Astrocyte (in vitro differentiated cells and primary cell): ENCODE measurements at regions not wholly inside any gene's neighbourhood (a gene's known extent, or its start where the extent isn't known, plus 50 kb on each side); places are given as distances from the start of the nearest gene placed in this dataset.

Experiments used
- EZH2 ChIP-seq: IDR thresholded peaks from 2 replicates; pipeline ENCODE4 v1.6.1; 2012; ENCODE audit warnings: mild to moderate bottlenecking, low read length, inconsistent platforms; ENCODE audit not compliant: insufficient read depth
- TF ChIP-seq, protein P1 (sequence below): IDR thresholded peaks from 2 replicates; pipeline ENCODE4 v1.5.1; 2011; ENCODE audit warnings: low read depth, mild to moderate bottlenecking, inconsistent platforms, low read length, moderate library complexity; ENCODE audit not compliant: insufficient read depth

DNA sequence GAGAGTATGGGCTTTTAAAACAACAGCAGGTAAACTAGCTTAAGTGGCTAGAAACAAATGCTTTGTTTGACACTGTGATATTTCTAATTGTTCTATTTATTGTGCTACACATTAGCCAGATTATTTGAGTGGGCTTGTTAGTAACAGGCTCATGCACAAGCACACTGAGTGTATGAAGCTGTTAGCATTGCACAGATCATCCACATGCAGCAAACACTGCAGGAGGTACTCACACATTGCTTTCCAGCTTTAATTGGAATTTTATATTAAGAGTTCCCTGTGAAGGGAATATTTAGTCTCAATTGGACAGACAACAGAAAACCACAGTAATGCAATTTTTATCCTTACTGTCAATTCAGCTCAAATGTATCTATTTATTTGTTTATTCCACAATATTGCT, 92.9 kb upstream of the ZNF804B start:
- TF ChIP-seq, protein P1, sequence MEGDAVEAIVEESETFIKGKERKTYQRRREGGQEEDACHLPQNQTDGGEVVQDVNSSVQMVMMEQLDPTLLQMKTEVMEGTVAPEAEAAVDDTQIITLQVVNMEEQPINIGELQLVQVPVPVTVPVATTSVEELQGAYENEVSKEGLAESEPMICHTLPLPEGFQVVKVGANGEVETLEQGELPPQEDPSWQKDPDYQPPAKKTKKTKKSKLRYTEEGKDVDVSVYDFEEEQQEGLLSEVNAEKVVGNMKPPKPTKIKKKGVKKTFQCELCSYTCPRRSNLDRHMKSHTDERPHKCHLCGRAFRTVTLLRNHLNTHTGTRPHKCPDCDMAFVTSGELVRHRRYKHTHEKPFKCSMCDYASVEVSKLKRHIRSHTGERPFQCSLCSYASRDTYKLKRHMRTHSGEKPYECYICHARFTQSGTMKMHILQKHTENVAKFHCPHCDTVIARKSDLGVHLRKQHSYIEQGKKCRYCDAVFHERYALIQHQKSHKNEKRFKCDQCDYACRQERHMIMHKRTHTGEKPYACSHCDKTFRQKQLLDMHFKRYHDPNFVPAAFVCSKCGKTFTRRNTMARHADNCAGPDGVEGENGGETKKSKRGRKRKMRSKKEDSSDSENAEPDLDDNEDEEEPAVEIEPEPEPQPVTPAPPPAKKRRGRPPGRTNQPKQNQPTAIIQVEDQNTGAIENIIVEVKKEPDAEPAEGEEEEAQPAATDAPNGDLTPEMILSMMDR, result no peak
- no peak for TF ChIP-seq EZH2
